Hepatocyte (in vitro differentiated cells): ENCODE measurements at regions not wholly inside any gene's neighbourhood (a gene's known extent, or its start where the extent isn't known, plus 50 kb on each side); places are given as distances from the start of the nearest gene placed in this dataset.

Experiments used
- CTCF ChIP-seq: fragments of 200-600 bp; sonication (generic); IDR thresholded peaks from 2 replicates; pipeline ENCODE4 v1.5.1; 2016; ENCODE audit warnings: antibody characterized with exemption, mild to moderate bottlenecking; ENCODE audit not compliant: poor library complexity
- EZH2 ChIP-seq: fragments of 200-600 bp; sonication (generic); IDR thresholded peaks from 2 replicates; pipeline ENCODE4 v1.6.1; 2016; ENCODE audit warnings: antibody characterized with exemption, mild to moderate bottlenecking, borderline replicate concordance

- TF ChIP-seq CTCF (no peak), EZH2 (no peak)
Measured at GRCh38 chr16:7107436-7107835, 225.2 kb upstream of the RBFOX1 start.
